ENCODE measurements at regions not wholly inside any gene's neighbourhood (a gene's known extent, or its start where the extent isn't known, plus 50 kb on each side); places are given as distances from the start of the nearest gene placed in this dataset.

- intact Hi-C loops (cut with micrococcal nuclease): no loop called here
Observed at GRCh38 chr17:79521225-79521624, 89.6 kb downstream of the RBFOX3 start.

GRCh38 chr17:79520167-79521165, 90.4 kb downstream of the RBFOX3 start:
- intact Hi-C loops (cut with micrococcal nuclease): no loop called here

- intact Hi-C loops (cut with micrococcal nuclease): no loop called here
Observed at GRCh38 chr17:79519601-79520000, 91.2 kb downstream of the RBFOX3 start.

- intact Hi-C loops (cut with micrococcal nuclease): no loop called here
Observed at GRCh38 chr17:79518585-79519523, 92.0 kb downstream of the RBFOX3 start.

- intact Hi-C loops (cut with micrococcal nuclease): no loop called here
Observed at GRCh38 chr17:79517827-79518584, 92.8 kb downstream of the RBFOX3 start.

- intact Hi-C loops (cut with micrococcal nuclease): no loop called here
Observed at GRCh38 chr17:79515646-79516571, 94.9 kb downstream of the RBFOX3 start.

GRCh38 chr17:79515110-79515509, 95.7 kb downstream of the RBFOX3 start:
- intact Hi-C loops (cut with micrococcal nuclease): no loop called here

GRCh38 chr17:79513820-79514535, 96.9 kb downstream of the RBFOX3 start:
- intact Hi-C loops (cut with micrococcal nuclease): no loop called here

- intact Hi-C loops (cut with micrococcal nuclease): no loop called here
Observed at GRCh38 chr17:79513206-79513605, 97.6 kb downstream of the RBFOX3 start.

- intact Hi-C loops (cut with micrococcal nuclease): no loop called here
Observed at GRCh38 chr17:79511471-79511870, 99.4 kb downstream of the RBFOX3 start.

GRCh38 chr17:79510071-79510470, 100.8 kb downstream of the RBFOX3 start:
- intact Hi-C loops (cut with micrococcal nuclease): no loop called here

GRCh38 chr17:79509490-79509889, 101.4 kb downstream of the RBFOX3 start:
- intact Hi-C loops (cut with micrococcal nuclease): no loop called here

- intact Hi-C loops (cut with micrococcal nuclease): no loop called here
Observed at GRCh38 chr17:79509008-79509407, 101.8 kb downstream of the RBFOX3 start.

GRCh38 chr17:79508291-79508716, 102.5 kb downstream of the RBFOX3 start:
- intact Hi-C loops (cut with micrococcal nuclease): no loop called here

- intact Hi-C loops (cut with micrococcal nuclease): no loop called here
Observed at GRCh38 chr17:79506955-79507354, 103.9 kb downstream of the RBFOX3 start.

GRCh38 chr17:79506150-79506870, 104.5 kb downstream of the RBFOX3 start:
- intact Hi-C loops (cut with micrococcal nuclease): no loop called here

- intact Hi-C loops (cut with micrococcal nuclease): no loop called here
Observed at GRCh38 chr17:79505199-79505598, 105.7 kb downstream of the RBFOX3 start.

GRCh38 chr17:79504181-79504605, 106.7 kb downstream of the RBFOX3 start:
- intact Hi-C loops (cut with micrococcal nuclease): no loop called here
